ENCODE measurements at regions not wholly inside any gene's neighbourhood (a gene's known extent, or its start where the extent isn't known, plus 50 kb on each side); places are given as distances from the start of the nearest gene placed in this dataset.

DNA sequence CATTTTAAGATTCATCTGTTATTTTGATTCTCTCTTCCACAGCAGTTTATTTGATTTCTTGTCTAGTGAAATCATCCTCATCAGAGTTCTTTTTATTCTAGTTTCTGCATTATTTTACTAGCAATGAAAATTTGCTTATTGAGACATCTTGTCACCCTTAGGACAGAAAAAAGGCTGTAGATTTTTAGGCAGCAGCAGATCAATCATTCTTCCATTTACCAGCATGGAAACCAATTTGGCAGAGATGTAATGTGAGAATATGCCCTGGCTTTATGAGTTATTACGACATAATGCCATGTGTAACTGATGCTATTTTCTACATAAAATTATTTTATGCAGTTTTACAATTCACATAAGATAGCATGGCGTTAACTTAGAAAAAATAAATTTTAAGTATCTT lies 688.6 kb upstream of the SLC10A2 start:
- TF ChIP-seq CTCF (IDR thresholded peaks at IDR 0.05; ENCODE audit: low read depth, low read length) (no peak), POLR2A (IDR thresholded peaks at IDR 0.05; ENCODE audit: extremely low read depth, insufficient read length) (no peak)

All from NB4 (cell line).